GM19455 (cell line): ENCODE measurements at regions not wholly inside any gene's neighbourhood (a gene's known extent, or its start where the extent isn't known, plus 50 kb on each side); places are given as distances from the start of the nearest gene placed in this dataset.

Experiments used
- ATAC-seq: cut with Tn5 transposase; IDR thresholded peaks from one replicate; pipeline ENCODE4 v1.9.1; 2021; ENCODE audit not compliant: unreplicated experiment

DNA sequence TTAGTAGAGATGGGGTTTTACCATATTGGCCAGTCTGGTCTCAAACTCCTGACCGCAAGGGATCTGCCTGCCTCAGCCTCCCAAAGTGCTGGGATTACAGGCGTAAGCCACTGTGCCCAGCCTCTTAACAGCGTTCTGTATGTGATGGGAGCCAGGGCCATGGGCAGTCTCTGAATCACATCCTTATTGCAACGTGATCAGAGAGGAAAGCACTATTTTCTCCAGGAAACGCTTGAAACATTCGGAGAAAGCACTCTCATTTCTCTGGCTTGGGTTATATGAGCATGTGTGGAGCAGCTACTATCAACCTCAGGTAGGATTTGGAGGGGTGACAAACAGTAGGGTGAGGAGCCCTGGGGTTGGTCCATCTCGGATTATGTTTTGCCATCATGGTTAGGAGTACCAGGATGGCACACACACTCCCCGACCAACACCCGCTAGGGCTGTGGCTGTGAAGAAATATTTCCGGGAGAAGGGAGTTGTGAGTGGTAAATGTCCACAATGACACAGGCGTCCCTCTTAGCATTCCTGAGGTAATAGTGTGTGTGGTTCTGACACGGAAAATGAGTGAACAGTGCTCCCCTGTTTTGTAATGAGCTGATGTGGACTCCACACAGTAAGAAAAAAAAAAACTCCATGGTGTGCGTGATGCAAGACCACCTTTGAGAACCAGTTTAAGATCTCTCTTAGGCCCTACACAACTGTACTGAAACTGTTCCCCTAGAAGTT lies 406.2 kb upstream of the ZNF608 start:
- ATAC-seq = no peak

DNA sequence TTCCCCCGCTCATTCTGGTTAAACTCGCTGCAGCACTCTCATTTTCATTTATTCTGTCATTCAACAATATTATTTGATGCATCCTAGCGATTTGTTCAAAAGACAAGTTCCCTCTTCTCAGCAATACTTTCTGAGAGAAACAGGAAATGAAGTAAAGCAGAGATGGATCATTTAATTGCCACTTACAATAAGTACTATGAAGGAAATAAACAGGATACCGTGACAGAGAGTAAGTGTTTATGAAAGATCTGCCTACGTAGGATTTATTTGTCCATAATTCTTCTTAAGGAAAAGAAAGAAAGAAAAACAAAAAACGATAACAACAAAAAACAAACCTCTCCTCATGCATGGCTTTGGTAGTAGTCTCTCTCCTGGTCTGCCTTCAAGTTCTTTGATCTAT lies 406.8 kb upstream of the ZNF608 start:
- no peak for ATAC-seq

DNA sequence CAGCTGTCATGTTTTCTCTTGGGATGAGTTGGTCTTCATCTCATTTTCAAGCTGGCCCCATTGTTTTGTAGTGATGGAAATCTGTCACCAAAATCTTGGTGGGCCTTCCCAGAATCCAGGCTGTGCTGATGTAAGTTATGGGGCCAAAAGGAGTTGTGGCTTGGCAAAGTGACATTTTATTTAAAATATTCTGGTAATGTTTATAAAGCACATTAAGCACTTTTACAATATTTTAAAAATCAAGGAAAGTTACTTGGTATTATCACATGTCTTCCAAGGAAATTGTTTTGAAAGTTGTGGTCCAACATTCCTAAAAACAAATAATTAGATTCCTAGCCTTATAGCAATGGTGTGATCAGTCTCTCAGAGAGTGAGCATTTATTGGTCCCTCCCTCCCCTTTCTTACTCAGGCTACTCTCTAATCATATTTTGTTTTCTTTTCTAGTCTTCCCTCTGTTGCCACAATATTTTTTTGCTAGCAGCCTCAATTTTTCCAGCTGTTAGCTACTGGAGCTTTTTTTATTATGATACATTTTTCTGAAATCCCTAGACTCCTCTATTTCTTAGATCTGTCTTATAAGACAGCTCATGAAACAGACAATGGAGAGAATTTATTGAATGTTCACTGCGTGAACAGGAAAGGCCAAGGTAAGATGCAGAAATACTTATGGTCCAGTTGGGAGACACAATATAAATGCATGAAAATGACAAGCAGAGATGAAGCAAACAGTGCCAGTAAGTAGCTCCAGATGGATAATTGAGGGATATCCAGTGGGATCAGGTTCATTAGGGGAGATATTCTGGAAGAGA lies 408.1 kb upstream of the ZNF608 start:
- no peak for ATAC-seq

DNA sequence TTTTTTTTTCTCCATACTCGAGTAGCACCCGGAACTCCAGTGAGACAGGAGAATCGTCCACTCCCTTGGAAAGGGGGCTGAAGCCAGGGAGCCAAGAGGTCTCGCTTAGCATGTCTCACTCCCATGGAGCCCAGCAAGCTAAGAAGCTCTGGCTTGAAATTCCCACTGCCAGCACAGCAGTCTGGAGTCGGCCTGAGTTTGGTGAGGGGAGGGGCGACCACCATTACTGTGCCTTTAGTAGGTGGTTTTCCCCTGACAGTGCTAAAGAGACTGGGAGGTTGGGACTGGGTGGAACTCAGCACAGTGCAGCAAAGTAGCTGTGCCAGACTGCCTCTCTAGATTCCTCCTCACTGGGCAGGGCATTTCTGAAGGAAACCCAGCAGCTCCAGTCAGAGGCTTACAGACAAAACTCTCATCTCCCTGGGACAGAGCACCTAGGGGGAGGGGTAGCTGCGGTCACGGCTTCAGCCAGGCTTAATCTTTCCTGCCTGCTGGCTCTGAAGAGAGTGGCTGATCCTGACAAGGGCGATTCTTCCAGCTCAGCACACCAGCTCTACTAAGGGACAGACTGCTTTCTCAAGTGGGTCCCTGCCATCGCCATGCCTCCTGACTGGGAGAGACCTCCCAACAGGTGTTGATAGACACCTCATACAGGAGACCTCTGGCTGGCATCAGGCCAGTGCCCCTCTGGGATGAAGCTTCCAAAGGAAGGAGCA lies 414.5 kb upstream of the ZNF608 start:
- no peak for ATAC-seq

DNA sequence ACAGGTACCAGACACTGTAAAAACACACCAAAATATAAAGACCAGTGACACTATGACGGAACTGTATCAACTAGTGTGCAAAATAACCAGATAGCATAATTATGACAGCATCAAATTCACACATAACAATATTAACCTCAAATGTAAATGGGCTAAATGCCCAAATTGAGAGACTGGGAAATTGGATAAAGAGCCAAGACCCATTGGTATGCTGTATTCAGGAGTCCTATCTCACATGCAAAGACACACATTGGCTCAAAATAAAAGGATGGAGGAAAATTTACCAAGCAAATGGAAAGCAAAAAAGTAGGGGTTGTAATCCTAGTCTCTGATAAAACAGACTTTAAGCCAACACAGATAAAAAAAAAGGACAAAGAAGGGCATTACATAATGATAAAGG lies 416.3 kb upstream of the ZNF608 start:
- no peak for ATAC-seq

DNA sequence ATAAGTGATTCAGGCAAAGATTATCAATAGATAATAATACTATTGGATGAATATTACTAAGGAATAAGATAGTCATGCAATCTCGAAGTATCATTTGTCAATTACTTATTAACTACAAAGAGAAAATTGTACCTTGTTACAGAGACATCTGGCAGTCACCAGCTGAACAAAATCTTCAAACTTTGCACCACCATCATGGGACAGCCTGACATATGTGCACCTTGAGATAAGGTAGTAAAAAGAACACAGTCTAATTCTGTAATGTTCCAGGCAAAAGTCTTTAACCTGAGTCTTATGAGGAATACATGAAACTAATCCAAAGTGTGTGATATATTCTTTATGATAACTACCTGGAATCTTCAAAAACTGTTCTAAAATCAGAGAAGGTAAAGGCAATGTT lies 423.0 kb upstream of the ZNF608 start:
- ATAC-seq = no peak

DNA sequence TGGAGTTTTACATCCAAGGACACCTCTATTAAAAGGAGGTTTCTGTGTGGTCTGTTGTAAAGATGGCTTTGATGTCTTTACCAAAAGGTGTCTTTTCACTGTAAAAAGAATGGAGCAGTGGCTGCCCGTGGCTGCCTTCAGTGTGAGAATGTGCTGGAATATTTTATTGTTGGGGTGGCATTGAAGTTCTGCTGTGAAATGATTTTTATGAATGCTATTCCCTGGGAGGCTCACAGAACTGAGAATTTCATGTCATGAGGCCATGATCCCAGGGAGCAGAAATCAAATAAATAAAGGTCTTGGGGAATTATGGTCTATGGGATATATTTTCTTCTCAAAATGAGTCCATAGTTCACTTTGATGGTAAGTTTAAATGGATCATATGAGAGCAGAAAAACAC lies 425.2 kb upstream of the ZNF608 start:
- ATAC-seq = no peak

DNA sequence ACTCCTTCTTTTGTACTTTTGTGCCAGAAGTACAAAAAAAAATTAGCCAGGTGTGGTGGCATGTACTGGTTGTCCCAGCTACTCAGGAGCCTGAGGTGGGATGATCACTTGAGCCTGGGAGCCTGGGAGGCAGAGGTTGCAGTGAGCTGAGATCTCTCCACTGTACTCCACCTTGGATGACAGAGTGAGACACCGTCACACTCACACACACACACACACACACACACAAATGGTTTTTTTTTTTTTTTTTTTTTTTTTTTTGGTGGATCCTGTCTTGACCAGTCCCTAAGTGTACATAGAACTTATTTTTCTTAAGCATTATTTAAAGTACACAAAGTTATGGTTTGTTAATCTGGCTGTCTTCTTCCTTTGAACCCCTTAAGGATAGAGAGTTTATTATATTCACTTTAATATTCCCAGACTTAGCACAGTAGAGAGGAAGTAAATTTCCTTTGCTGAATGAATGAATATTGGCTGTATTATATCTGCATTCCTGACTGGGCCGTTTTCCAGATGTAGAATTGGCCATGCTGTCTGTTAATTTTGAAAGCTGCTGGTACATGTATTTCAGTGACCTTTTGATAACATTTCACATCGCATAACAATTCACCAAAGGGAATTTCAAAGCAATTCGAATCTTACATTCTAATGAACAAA lies 429.0 kb upstream of the ZNF608 start:
- no peak for ATAC-seq

DNA sequence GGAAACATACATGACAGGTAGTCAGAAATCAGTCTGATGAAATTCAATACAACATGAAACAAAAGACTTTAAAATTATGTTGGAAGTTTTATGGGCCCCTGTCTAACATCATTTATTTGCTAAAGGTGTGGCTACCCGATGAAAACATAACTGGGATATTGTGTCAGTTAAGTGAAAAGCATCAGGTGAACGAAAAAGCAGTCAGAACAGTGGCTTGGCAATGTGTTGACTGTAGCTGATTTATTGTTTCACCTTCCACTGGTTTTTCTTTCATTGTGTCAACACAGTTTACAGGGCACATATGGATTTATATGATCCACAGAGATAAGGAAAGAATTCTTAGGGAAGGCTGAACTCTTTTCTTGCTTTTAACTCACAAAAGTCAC lies 429.6 kb upstream of the ZNF608 start:
- no peak for ATAC-seq

DNA sequence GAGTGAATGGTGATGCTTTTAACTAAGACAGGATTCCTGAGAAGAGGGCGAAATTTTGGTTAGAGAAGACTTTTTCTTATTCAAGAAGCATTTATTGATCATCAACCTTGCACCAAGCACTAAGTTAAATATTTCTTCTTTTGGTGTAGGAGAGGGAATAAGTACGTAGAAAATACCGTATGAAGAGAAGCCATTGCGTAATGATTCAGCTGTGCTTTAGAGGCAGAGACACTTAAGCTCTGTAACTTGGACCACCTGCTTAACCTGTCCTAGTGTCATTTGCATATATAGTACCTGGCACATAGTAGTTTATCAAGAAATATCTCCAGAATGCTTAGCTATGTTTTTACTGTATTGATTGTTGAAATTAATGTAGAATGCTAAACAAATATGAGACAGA lies 430.9 kb upstream of the ZNF608 start:
- ATAC-seq = no peak

DNA sequence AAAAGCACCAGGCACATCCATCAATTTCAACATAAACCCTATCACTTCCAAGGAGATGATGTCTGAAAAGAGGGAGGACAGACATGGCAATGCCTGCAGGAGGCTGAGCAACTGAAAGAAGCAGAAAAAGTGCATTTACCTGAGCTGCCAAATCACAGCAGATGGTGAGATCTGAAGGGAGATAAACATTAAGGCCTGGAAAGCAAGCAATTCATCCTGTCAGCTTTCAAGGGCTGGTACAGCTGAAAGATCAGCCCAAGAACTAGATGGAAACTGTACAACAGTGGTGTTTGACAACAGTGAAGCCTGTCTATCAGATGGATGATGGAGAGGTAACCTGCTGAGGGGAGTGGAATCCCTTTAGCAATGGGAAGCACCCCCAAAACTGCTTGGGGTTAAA lies 433.2 kb upstream of the ZNF608 start:
- ATAC-seq = no peak

DNA sequence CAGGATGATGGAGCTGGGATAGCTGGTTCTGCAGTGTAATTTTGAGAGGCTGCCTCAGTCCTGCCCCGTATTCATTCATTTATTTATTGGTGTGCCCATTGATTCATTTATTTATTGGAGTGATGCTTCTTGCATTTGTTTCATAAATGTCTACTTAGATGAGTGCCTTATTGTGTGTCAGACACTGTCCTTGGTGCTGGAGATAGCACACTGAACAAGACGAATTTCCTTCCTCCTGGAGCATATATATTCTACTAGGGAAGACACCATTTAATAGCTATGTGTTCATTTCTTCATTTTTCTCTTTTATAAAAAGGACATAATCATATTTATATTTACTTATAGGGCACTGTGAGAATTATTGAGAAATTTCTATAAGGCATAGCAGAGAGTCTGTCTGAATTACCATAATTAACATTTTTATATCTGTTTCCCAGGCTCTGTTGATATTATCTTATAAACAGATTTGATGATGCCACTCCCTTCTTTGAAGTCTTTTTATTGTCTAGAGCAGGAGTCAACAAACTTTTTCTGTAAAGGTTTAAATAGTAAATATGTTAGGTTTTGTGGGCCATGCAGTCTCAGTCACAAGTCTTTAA lies 433.9 kb upstream of the ZNF608 start:
- no peak for ATAC-seq

DNA sequence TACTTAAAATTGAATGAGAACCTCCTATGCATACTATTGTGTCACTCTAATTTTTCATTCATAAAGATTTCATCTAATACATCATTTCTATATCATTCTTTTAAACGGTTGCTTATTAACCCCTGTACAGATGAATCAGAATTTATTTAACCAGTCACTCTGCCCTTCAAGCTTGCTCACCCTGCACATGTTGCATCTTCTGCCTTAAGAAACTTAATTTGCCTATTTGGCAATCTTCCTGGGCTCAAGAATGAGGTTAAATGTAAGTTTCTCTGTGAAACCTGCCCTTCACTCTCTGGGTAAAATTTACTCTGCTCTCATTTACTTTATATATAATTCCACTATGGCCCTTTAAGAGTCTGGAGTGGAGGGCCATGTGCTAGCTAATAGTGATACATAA lies 434.7 kb upstream of the ZNF608 start:
- no peak for ATAC-seq

DNA sequence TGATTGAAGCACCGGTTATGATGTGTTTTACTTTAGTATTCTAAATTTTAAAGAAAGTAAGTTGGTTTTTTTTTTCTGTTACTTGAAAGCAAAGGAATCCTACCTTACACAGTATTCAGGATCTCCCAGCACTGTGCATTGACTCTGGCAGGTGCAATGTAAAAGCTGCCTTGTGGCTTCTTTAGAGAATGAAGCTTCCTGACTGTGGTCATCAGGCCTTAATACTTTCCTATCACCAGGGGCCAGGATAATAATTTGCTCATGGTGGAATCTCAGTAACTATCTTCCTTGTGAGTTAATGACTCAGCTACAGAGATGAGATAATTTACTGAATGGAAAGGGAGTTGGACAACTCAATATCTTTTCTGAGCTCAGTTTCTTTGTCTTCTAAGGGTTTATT lies 435.5 kb upstream of the ZNF608 start:
- no peak for ATAC-seq

DNA sequence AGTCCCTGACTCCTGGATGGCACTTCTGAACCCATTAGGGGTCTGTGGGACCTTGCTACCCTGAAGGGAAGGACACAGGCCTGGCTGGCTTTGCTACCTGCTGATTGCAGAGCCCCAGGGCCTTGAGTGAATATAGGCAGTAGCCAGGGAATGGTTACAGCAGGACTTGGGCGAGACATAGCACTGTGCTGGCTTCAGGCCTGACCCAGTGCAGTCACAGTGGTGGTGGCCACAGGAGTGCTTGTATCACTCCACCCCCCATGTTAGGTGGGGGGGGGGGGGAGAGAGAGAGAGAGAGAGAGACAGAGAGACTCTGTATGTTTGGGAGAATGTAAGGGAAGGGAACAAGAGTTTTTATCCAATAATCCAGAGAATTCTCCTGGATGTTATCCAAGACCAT lies 439.3 kb upstream of the ZNF608 start:
- ATAC-seq = no peak

DNA sequence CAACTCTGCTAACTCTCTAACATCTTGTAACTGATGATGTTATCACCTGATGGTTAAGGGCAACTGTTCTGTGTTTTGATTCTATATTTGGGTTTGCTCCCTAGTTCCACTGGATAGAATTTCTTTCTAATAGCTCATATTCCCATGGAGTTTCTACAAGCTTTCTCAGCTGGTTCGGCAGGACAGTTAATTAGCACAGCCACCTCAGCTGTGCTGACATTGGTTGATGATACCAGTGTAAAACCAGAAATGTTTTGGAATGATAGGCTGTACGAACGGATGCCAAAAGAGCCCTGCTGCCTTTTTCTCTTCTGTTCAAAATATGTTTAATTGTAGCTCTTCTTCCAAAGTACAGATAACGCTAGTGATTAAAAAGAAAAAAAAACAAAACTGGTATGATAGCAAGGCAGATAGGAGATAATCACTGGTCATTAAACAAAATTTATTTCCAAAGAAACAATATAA lies 440.5 kb upstream of the ZNF608 start:
- ATAC-seq = no peak

DNA sequence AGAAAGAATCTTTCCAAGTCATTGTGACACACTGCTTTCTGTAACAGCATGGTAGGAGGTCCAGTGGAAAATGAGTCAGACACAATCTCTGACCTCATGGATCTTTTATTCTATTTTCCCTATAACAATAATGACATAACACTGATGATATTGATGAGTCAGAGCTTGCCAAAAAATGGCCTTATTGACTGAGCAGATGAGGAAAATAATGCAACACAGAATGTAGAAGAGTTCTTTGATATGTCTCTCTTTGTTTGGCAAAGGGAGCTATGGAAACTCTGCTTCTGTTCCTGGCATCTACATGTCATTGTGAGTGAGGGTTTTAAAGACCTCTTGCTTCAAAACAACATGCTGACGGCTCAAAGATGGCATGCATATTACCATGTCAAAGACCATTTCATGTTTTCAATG lies 443.1 kb upstream of the ZNF608 start:
- no peak for ATAC-seq

DNA sequence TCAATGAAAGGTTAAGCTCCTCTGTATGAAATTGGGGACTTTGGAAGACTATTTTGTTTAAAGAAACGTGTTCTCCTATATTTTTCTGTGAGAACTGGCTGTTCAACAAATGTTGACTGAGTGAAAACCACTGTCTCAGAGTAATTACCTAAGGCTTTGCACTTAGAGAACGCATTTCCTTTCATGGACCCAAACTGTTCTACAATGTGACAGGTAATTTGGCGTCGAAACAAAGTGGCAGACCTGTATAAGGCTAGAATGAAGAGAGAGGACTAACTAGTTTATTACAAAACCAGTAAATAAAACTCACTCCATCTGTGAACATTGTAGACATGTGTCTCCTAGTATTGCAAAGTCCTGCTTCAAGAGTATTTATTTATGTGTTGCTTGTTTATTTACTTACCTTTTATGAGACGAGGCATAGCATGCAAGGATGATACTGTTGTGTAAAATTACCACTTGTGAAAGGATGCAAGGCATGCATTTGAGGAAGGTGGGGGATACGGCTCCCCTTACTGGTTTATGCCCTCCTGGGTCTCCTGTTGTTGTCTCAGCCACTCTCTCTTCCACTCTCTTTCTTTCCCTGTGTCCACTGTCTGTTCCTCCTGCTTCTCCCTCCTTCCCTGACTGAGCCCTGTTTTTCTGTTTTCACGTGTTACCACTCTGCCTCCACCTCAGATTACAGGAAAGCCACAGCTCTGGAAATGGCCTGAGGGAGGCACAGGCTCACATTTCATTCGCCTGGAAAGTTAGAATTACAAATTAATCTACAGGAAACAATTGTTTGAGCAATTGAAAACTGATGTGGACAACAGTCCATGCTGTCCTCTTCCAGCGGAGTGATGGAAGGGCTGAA lies 444.0 kb upstream of the ZNF608 start:
- ATAC-seq = no peak

DNA sequence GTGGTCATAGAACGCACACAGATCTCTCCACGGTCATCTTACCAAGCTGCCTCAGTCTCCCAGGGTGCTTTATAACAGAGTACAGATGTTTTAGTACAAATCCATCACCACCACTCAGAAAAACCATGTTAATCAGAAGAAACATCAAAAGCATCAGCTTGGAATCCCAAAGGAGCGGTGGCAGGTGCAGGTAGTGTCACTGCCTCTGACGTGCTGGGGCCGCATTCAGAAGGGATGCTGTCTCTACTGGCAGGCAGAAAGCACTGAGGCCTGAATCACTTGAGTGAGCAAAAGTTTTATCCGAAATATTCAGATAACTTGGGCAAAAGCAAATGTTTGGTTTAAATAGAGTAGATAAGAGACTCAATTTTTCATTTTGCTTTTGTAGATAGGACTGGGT lies 448.4 kb upstream of the ZNF608 start:
- ATAC-seq = no peak

DNA sequence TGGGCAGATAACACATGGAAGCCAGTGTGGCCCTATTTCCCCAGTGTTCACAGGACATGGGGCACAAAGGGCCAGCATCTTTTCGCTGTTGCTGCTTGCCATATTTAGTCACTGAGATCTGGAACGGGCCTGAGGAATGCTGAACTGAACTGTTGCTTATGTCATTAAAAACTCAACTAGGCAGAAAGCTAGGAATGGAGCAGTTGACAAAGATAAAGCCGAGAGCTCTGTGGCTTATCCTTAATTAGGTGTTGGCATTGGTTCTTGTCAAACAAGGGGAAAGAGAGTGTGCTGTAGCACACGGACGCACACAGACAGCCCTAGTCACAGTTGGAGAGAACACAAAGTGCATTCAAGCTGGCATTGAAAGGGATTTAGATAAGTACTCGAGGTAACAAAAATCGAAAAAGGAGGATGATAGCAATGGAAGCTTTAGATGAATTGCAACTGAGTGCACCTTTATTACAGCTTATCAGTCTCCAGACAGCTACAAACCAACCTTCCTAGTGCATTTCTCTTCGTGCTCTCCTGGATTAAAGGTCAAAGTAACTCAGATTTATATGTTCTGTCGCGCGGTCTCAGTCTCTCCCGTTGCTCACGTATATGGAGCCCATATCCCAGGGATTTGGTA lies 450.2 kb upstream of the ZNF608 start:
- no peak for ATAC-seq
